ENCODE measurements at regions not wholly inside any gene's neighbourhood (a gene's known extent, or its start where the extent isn't known, plus 50 kb on each side); places are given as distances from the start of the nearest gene placed in this dataset.

DNA sequence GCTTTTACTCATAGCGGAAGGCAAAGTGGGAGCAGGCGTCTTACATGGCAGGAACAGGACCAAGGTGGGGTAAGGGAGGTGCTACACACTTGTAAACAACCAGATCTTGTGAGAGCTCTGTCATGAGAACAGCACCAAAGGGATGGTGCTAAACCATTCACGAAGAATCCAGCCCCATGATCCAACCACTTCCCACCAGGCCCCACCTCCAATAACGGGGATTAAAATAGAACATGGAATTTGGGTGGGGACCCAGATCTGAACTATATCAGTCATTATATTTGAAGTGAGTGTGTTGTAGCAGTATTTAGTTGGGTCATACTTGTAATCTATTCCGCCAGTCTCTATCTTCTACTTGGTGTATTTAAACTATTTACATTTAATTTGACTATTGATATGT is 190.9 kb downstream of the RPLP1 start:
- TF ChIP-seq, protein P1, sequence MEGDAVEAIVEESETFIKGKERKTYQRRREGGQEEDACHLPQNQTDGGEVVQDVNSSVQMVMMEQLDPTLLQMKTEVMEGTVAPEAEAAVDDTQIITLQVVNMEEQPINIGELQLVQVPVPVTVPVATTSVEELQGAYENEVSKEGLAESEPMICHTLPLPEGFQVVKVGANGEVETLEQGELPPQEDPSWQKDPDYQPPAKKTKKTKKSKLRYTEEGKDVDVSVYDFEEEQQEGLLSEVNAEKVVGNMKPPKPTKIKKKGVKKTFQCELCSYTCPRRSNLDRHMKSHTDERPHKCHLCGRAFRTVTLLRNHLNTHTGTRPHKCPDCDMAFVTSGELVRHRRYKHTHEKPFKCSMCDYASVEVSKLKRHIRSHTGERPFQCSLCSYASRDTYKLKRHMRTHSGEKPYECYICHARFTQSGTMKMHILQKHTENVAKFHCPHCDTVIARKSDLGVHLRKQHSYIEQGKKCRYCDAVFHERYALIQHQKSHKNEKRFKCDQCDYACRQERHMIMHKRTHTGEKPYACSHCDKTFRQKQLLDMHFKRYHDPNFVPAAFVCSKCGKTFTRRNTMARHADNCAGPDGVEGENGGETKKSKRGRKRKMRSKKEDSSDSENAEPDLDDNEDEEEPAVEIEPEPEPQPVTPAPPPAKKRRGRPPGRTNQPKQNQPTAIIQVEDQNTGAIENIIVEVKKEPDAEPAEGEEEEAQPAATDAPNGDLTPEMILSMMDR (IDR thresholded peaks at IDR 0.05; ENCODE audit: low read length), result no peak
- TF ChIP-seq EZH2phosphoT487 (IDR thresholded peaks at IDR 0.05; ENCODE audit: low read length) (no peak), EZH2 (optimal IDR thresholded peaks at IDR 0.05; ENCODE audit: low read depth, low read length) (no peak)

Data from MM.1S (cell line).